ENCODE measurements at regions not wholly inside any gene's neighbourhood (a gene's known extent, or its start where the extent isn't known, plus 50 kb on each side); places are given as distances from the start of the nearest gene placed in this dataset.
A peak's percentile ranks its signal among the peaks of the same experiment; 100 is the strongest.

DNA sequence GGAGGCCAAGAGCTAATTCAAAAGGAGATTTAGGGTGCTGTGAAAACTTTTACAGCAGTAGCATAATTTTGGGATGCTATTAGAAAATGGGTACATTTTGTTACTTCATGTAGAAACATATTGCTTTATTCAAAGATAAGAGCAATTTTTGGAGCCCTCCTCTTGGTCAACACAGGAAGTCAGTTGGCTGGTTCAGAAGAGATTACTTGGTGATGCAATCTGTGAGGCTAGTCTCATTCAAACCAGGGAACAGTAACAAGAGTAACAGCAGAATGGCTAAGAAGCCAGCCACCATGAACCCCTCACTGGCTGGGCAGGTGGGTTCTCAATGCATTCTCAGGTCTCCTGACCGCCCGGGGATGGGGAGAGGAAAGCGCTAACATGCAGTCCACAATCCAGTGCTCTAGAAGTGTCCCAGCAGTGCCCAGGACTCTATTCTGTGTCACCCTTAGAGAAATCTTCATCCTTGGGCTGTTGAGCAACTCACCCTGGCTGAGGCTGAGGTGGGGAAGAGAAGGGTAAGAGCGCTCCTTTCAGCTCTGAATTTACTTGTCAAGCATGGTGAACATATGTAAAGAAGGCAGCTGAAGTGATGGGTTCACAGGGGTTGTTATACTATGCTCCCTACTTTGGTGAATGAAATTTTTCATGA, 262.2 kb upstream of the UBASH3B start:
- Mint-ChIP-seq H3K4me1 (ENCODE audit: low read depth in 2 of 2) (peaks cover 0 to 5% of the 10 kb centered on the region in 2 donors), H3K9me3 (peaks cover 4% of the 10 kb centered on the region), H3K27me3 (peaks cover 7 to 14% of the 10 kb centered on the region in 2 donors), H3K4me3 (no peak overlapping the region), H3K27ac (no peak overlapping the region), H3K36me3 (no peaks in the 10 kb centered on the region)
- ATAC-seq (no peak), DNase-seq (ENCODE audit: low spot score) (no peak)

GRCh38 chr11:122392508-122392907, 263.0 kb upstream of the UBASH3B start:
- Mint-ChIP-seq H3K36me3 (no peaks in the 10 kb centered on the region), H3K27me3 (peaks cover 5 to 9% of the 10 kb centered on the region in 2 donors), H3K4me1 (ENCODE audit: low read depth in 2 of 2) (no peaks in the 10 kb centered on the region), H3K9me3 (peaks cover 4% of the 10 kb centered on the region), H3K4me3 (no peak overlapping the region), H3K27ac (no peak overlapping the region)
- DNase-seq (ENCODE audit: low spot score) (no peak), ATAC-seq (no peak)

DNA sequence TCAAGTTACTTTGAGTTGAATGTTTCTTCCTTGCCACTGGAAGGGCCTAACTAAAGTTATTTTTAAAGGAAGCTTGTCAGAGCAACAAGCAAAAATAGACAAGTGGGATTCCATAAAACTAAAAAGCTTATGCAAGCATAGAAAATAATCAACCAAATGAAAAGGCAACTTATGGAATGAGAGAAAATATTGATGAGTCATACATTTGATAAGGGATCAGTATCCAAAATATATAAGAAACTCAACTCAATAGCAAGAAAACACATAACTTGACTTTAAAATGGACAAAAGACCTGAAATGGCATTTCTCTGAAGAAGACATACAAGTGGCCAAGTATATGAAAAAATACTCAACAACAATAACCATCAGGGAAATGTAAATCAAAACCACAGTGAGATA, 264.5 kb upstream of the UBASH3B start:
- no peaks in the 10 kb centered on the region for H3K4me1 Mint-ChIP-seq (ENCODE audit: low read depth in 2 of 2)
- no peak overlapping the region for H3K27ac Mint-ChIP-seq
- H3K36me3 Mint-ChIP-seq, result no peaks in the 10 kb centered on the region
- no peak overlapping the region for H3K4me3 Mint-ChIP-seq
- H3K27me3 Mint-ChIP-seq, result peaks cover 2 to 9% of the 10 kb centered on the region in 2 donors
- DNase-seq (ENCODE audit: low spot score), result no peak
- no peak for ATAC-seq
- H3K9me3 Mint-ChIP-seq, result peaks cover 4% of the 10 kb centered on the region

DNA sequence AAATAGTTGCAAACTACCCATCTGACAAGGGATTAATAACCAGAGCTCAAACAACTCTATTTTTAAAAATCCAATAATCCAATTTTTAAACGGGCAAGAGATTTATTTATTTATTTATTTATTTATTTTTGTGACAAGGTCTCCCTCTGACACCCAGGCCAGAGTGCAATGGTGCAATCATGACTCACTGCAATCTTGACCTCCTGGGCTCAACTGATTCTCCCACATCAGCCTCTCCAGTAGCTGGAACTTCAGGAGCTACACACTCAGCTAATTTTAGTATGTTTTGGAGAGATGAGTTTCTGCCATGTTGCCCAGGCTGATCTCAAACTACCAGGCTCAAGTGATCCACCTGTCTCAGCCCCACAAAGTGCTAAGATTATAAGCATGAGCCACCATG, 267.2 kb upstream of the BLID start:
- H3K4me3 Mint-ChIP-seq, result no peak overlapping the region
- no peaks in the 10 kb centered on the region for H3K36me3 Mint-ChIP-seq
- DNase-seq (ENCODE audit: low spot score) (no peak), ATAC-seq (no peak)
- no peak overlapping the region for H3K27ac Mint-ChIP-seq
- H3K4me1 Mint-ChIP-seq (ENCODE audit: low read depth in 2 of 2), result no peaks in the 10 kb centered on the region
- peaks cover 3 to 8% of the 10 kb centered on the region in 2 donors for H3K27me3 Mint-ChIP-seq
- peaks cover 5% of the 10 kb centered on the region for H3K9me3 Mint-ChIP-seq

GRCh38 chr11:122375687-122376399, 259.8 kb upstream of the BLID start:
- no peak overlapping the region for H3K27ac Mint-ChIP-seq

GRCh38 chr11:122368796-122369195, 252.8 kb upstream of the BLID start:
- Mint-ChIP-seq H3K4me1 (ENCODE audit: low read depth in 2 of 2) (no peaks in the 10 kb centered on the region), H3K9me3 (peaks cover 3% of the 10 kb centered on the region), H3K27me3 (peaks cover 4 to 23% of the 10 kb centered on the region in 2 donors), H3K4me3 (no peak overlapping the region), H3K36me3 (no peaks in the 10 kb centered on the region), H3K27ac (no peak overlapping the region)
- ATAC-seq, result no peak
- DNase-seq (ENCODE audit: low spot score), result no peak

More at GRCh38 chr11:122375687-122376399, 259.8 kb upstream of the BLID start:
- Mint-ChIP-seq H3K27me3 (peaks cover 13 to 44% of the 10 kb centered on the region in 2 donors), H3K9me3 (peaks cover 4% of the 10 kb centered on the region), H3K4me3 (no peak overlapping the region), H3K36me3 (peaks cover 6% of the 10 kb centered on the region), H3K4me1 (ENCODE audit: low read depth in 2 of 2) (no peaks in the 10 kb centered on the region)
- peak; percentile 61 to 88 for ATAC-seq
- DNase-seq (ENCODE audit: low spot score), result no peak

DNA sequence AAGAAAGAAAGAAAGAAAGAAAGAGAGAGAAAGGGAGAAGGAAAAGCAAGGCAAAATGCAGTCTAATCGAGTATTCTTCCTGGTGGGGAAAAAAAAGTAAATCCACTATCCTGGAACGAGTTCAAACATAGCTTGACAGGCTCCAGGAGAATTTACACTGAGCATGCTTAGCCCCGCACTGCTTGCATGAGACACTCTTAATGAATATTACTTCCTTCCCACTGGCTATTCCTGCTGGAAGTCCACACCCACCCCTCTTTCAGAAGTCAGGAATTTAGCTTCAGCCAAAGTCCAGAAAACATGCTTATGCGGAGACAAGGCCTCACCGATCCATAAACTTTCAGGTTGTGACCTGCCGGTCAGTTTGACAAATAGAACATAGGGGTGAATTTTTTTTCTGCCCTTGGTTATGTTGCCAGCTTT, 251.8 kb upstream of the BLID start:
- Mint-ChIP-seq H3K4me3 (no peak overlapping the region), H3K36me3 (no peaks in the 10 kb centered on the region), H3K4me1 (ENCODE audit: low read depth in 2 of 2) (no peaks in the 10 kb centered on the region), H3K27me3 (peaks cover 4 to 18% of the 10 kb centered on the region in 2 donors), H3K27ac (no peak overlapping the region), H3K9me3 (peaks cover 3% of the 10 kb centered on the region)
- no peak for ATAC-seq
- DNase-seq (ENCODE audit: low spot score), result no peak

DNA sequence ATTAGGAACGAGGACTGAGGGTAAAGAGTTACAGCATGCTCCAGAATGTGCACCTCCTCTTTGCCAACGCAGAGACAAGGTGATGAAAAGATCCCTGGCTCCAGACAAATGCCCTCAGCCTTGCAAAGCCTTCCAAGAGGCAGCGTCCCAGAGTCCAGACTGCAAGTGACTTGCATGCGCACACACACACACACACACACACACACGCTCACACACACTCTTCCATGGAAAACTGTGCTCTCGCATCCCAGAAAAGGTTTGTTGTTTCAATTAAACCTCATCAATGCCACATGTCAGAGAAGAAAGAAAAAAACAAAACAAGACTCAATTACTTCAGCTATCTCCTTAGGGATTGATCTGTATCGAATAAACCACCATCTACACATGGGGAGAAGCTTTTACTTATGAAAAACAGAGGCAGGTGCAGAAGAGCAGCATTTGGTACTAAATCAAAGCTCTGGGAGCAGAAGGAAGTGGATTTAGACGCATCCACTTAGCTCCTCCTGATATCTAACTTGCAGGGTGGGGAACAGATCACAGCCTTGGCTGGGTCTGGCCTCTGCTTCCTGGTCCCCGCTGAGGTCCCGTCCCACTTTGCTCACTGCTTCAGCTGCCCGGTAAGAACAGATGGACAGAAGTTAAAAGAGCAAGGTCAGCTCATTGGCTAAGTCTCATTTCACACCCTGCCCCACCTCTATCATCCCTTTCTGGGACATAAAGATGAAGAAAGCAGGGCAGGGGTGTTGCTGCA, 249.8 kb upstream of the BLID start:
- DNase-seq (ENCODE audit: low spot score) (no peak), ATAC-seq (no peak)
- peaks cover 3% of the 10 kb centered on the region for H3K9me3 Mint-ChIP-seq
- H3K27ac Mint-ChIP-seq, result no peak overlapping the region
- H3K27me3 Mint-ChIP-seq, result peaks cover 3 to 19% of the 10 kb centered on the region in 2 donors
- no peaks in the 10 kb centered on the region for H3K36me3 Mint-ChIP-seq
- no peak overlapping the region for H3K4me3 Mint-ChIP-seq
- no peaks in the 10 kb centered on the region for H3K4me1 Mint-ChIP-seq (ENCODE audit: low read depth in 2 of 2)

DNA sequence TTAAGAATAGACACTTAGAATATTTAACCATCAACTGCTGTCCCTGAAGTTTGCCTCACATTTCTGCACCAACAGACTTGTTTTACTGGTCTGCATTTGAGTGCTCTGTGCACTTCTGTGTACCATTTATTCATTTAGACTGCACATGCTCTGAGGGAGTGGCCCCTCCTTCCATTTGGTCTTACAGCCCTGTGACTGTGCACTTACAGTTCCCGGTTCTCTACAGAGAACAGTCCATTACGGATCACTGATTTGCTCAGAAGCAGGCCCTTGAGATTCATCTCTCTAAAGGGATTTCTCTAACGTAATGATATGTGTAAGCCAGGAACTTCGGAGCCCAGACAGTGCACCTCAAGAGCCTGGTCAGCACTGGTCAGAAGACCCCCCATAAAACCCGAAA, 247.3 kb upstream of the BLID start:
- no peaks in the 10 kb centered on the region for H3K4me1 Mint-ChIP-seq (ENCODE audit: low read depth in 2 of 2)
- no peaks in the 10 kb centered on the region for H3K9me3 Mint-ChIP-seq
- DNase-seq (ENCODE audit: low spot score) (no peak), ATAC-seq (no peak)
- H3K36me3 Mint-ChIP-seq, result no peaks in the 10 kb centered on the region
- no peak overlapping the region for H3K4me3 Mint-ChIP-seq
- H3K27me3 Mint-ChIP-seq, result peaks cover 3 to 19% of the 10 kb centered on the region in 2 donors
- H3K27ac Mint-ChIP-seq, result no peak overlapping the region

DNA sequence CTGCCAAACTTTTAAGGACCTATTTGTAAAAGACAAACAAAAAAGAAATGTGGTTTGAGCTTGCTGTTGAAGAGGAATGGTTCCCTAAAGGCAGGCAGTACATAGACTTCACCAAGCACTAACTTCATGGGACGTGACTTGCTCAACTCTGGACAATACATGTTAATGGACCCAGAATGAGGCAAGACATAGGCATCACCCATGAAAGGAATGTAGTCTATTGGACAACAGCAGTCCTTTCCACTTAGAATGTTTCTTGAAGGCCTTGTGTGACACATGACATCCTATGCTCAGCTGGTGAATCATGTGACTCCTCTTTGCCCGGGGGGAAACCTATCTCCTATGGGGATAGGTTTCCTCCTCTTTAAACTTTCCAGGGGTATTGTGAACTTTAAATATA, 246.4 kb upstream of the BLID start:
- Mint-ChIP-seq H3K4me1 (ENCODE audit: low read depth in 2 of 2) (no peaks in the 10 kb centered on the region), H3K27ac (no peak overlapping the region), H3K9me3 (no peaks in the 10 kb centered on the region), H3K36me3 (no peaks in the 10 kb centered on the region), H3K4me3 (no peak overlapping the region), H3K27me3 (peaks cover 3 to 15% of the 10 kb centered on the region in 2 donors)
- ATAC-seq (no peak), DNase-seq (ENCODE audit: low spot score) (no peak)

DNA sequence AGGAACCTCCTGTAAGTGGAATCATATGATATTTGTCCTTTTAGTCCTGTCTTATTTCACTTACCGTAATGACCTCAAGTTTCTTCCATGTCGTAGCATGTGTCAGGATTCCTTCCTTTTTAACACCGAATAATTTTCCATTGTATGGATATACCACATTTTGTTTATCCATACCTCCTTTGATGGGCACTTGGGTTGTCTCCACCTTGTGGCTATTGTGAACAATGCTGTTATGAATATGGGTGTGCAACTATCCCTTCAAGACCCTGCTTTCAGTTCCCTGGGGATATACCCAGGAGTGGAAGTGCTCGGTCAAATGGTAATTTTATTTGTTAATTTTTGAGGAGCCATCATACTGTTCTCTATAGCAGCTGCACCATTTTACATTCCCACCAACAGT, 244.9 kb upstream of the BLID start:
- peaks cover 3 to 8% of the 10 kb centered on the region in 2 donors for H3K27me3 Mint-ChIP-seq
- no peak for DNase-seq (ENCODE audit: low spot score)
- no peaks in the 10 kb centered on the region for H3K36me3 Mint-ChIP-seq
- no peak overlapping the region for H3K27ac Mint-ChIP-seq
- no peaks in the 10 kb centered on the region for H3K9me3 Mint-ChIP-seq
- H3K4me1 Mint-ChIP-seq (ENCODE audit: low read depth in 2 of 2), result no peaks in the 10 kb centered on the region
- no peak overlapping the region for H3K4me3 Mint-ChIP-seq
- ATAC-seq, result no peak

DNA sequence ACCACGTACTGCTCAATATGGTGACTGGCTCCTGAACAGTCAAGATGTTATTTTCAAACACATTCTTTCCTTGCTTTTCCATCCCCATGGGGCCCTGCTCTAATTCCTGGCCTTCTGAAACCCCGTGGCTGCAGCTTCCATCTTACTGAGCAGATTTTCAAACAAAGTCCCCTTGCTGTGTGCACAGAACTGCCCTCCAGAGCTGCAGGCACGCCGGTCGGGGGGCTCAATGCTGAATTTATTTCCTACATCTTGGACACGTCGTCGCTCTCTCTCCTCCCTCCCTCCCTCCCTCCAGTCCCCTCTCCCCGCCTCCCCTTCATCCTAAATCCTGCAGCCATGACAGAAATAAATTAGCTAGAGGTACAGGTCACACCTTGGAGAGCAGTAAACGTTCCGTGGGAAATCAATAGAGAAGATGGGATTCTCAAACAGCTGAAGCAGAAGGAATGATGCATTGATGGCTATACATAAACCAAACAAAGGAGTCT, 243.1 kb upstream of the BLID start:
- DNase-seq (ENCODE audit: low spot score) (no peak), ATAC-seq (no peak)
- H3K27me3 Mint-ChIP-seq, result peaks cover 8 to 9% of the 10 kb centered on the region in 2 donors
- H3K9me3 Mint-ChIP-seq, result peaks cover 5% of the 10 kb centered on the region
- H3K36me3 Mint-ChIP-seq, result no peaks in the 10 kb centered on the region
- no peak overlapping the region for H3K27ac Mint-ChIP-seq
- H3K4me1 Mint-ChIP-seq (ENCODE audit: low read depth in 2 of 2), result no peaks in the 10 kb centered on the region
- no peak overlapping the region for H3K4me3 Mint-ChIP-seq

DNA sequence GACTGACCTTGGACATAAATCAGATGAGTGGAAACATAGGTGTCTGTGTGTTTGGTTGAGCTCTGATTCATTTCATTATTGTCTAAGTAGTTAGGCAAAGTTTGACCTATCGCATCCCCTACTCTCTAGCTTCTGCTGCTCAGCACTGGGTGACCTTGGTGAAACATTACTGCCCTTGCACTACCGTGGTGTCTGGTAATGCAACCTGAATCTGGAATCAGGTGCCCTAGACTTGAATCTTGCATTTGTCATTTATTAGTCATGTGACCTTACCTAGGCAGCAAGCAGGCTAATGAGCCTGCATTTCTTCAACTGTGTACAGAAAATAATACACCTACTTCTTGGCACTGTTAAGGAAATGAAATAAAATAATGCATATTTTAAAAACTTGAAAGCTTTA, 242.3 kb upstream of the BLID start:
- Mint-ChIP-seq H3K36me3 (no peaks in the 10 kb centered on the region), H3K4me1 (ENCODE audit: low read depth in 2 of 2) (no peaks in the 10 kb centered on the region), H3K9me3 (peaks cover 5% of the 10 kb centered on the region), H3K27ac (no peak overlapping the region), H3K27me3 (peaks cover 8 to 9% of the 10 kb centered on the region in 2 donors), H3K4me3 (no peak overlapping the region)
- ATAC-seq (no peak), DNase-seq (ENCODE audit: low spot score) (no peak)

DNA sequence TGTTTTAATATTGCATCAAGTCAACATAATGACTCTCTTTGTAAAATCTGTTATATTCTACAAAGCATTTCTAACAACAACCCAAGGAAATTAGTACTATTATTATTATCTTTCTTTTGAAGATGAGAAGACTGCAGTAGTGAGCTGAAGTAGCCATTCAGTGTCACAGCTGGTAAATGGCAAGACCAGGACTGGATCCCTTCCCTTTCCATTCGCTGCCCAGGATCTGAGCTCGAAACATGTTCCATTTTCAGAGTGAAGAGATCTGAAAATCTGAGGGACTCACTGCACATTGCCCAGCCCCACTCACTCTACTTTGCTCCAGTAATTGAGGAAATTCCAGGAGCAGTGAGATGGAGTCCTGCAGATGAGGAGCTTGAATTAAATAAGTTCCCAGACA, 240.0 kb upstream of the BLID start:
- H3K4me1 Mint-ChIP-seq (ENCODE audit: low read depth in 2 of 2), result no peaks in the 10 kb centered on the region
- DNase-seq (ENCODE audit: low spot score), result no peak
- H3K4me3 Mint-ChIP-seq, result no peak overlapping the region
- no peak for ATAC-seq
- no peak overlapping the region for H3K27ac Mint-ChIP-seq
- H3K27me3 Mint-ChIP-seq, result peaks cover 2 to 7% of the 10 kb centered on the region in 2 donors
- H3K36me3 Mint-ChIP-seq, result no peaks in the 10 kb centered on the region
- H3K9me3 Mint-ChIP-seq, result peaks cover 5% of the 10 kb centered on the region

Data from natural killer cell treated with Interleukin-12 subunit alpha and Interleukin-12 subunit beta and Interleukin-15 and Interleukin-18, amount 100 ng/mL, for 72 hours (primary cell).